NCI-H1930 (cell line): ENCODE measurements at regions not wholly inside any gene's neighbourhood (a gene's known extent, or its start where the extent isn't known, plus 50 kb on each side); places are given as distances from the start of the nearest gene placed in this dataset.
"Not testable (repeated sequence)": the region's sequence is repeated elsewhere in the genome, so short reads cannot be mapped to it uniquely, and the experiment has no call there.

Experiments
- DNase-seq, 2 experiments: peaks; one replicate each; lab custom pipeline; 2025; lab: John Stamatoyannopoulos, UW

GRCh38 chr2:142716463-142717242, 160.8 kb upstream of the KYNU start:
- DNase-seq = no peak

- no peak for DNase-seq
Measured at GRCh38 chr2:142714600-142714999, 162.9 kb upstream of the KYNU start.

DNA sequence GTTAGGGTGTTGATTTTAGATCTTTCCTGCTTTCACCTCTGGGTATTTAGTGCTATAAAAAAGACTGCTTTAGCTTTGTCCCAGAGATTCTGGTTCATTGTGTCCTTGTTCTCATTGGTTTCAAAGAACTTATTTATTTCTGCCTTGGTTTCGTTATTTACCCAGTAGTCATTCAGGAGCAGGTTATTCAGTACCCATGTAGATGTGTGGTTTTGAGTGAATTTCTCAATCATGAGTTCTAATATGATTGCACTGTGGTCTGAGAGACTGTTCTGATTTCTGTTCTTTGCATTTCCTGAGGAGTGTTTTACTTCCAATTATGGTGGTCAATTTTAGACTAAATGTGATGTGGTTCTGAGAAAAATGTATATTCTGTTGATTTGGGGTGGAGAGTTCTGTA, 167.1 kb upstream of the KYNU start:
- no peak for DNase-seq

DNA sequence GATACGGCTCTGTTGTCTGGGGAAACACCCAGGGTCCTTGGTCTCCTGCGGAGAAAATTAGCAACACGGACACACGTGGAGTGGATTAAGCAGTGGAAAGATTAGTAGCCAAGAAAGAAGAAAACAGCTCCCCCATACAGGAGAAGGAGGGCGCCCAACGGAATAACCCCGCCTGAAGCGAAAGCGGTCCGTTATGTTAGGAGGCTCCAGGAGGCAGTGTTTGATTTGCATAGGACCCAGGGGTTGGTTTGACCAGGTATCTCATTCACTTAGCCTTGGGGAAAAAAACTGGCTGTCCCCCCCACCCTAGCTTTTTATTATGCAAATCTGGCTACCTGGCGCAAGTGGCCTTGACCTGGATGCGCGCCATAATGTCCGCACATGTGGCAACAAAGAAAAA, 170.1 kb upstream of the KYNU start:
- no peak for DNase-seq

GRCh38 chr2:142702397-142702796, 175.1 kb upstream of the KYNU start:
- DNase-seq = not testable (repeated sequence)

DNA sequence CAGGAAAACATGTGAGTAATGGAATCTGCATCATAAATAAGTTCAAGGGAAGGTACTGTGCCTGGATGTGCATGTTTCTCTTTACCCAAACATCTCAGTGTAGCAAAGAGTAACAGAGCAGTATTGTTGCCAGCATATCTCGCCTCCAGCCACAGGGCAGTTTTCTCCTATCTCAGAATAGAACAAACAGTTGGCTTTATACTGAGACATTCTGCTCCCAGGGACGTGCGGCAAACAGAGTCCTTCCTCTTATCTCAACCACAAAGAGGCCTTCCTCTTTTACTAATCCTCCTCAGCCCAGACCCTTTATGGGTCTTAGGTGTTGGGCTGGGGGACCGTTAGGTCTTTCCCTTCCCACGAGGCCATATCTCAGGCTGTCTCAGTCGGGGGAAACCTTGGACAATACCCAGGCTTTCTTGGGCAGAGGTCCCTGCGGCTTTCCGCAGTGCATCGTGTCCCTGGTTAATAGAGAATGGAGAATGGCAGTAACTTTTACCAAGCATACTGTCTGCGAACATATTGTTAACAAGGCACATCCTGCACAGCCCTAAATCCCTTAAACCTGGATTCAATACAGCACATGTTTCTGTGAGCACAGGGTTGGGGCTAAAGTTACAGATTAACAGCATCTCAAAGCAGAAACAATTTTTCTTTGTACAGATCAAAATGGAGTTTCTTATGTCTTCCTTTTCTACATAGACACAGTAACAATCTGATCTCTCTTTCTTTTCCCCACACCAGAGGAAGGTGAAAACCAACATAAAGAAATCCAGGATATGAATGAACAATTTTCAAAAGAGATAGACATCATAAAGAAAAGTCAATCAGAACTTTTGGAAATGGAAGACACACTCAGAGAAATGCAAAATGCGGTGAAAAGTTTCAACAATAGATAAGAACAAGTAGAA, 181.9 kb upstream of the KYNU start:
- DNase-seq = not testable (repeated sequence)

DNA sequence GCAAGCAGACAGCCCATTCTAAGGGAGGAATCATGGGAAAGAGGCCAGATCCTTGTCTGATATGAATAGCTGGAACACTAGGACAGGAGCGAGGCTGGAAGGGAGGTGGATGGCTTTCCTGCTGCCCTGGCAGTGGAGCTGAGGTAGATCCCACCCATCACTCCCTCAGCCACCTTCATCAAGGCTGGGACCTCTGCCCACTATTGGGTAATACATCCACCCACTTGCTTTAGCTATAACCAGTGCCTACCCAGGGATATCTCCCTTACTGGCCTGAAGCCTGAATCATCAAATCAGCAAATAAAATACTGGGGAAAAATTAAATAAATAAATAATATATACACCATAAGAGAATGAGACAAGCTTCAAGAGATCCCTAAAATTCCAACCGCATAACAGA, 183.2 kb upstream of the KYNU start:
- no peak for DNase-seq

GRCh38 chr2:142693171-142693950, 184.1 kb upstream of the KYNU start:
- DNase-seq = no peak

- DNase-seq = no peak
Measured at GRCh38 chr2:142688856-142689605, 188.4 kb upstream of the KYNU start.

GRCh38 chr2:142687509-142687908, 190.0 kb upstream of the KYNU start:
- no peak for DNase-seq

GRCh38 chr2:142687075-142687474, 190.4 kb upstream of the KYNU start:
- no peak for DNase-seq

- no peak for DNase-seq
Measured at GRCh38 chr2:142684667-142685066, 192.8 kb upstream of the KYNU start.

DNA sequence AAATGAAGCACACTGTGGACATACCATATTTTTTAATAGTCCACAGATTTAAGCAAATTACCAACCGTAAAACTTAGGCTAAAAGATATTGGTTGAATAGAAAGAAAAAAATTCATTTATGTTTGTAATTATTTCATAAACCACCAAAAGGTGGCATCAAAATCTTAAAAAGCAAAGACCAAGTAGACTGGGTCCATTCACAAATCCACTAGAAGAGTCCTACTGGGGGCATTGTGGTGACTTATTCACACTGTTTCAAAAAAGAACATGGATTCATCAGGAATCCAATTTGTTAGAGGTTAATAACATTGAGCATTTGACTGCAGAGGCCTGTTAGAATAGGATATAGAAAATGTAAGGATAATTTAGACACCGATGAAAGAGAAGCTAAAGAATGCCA, 194.9 kb upstream of the KYNU start:
- DNase-seq = no peak

DNA sequence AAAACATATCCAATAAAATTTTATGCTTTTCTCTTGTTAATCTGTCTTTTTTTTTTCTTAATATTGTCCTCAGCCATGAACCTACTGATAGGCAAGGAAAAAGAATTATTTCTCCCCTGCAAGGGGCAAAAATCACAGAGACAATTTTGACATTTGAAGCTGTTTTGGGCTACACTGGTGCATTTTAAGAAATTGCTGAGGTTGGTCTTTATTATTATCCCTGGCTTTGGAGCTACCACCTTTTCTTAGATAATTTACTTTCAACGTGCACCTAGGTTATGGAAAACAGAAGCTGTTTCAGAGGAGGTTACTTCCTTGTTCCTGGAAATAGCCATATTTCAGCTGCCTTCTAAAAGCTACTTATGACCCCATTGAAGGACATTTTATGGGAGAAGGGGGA, 195.5 kb upstream of the KYNU start:
- no peak for DNase-seq

- no peak for DNase-seq
Measured at GRCh38 chr2:142678164-142678563, 199.3 kb upstream of the KYNU start.

DNA sequence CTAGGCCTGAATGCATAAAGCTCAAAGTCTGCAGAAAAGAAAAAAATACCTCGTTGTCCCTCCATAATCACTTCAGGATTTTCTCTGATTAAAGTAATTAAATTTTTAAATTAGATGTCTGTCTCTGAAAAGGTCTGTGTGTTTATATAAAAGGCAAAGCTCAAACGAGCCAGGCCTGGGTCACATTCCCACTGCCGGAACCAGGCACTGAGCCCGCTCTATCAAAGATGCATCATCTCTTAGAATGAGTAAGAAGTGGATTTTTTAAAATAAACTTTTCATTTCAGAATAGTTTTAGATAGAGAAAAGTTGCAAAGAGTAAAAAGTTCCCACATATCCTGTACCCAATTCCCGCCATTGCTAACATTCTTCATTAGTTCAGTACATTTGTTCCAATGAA, 202.1 kb upstream of the KYNU start:
- no peak for DNase-seq

DNA sequence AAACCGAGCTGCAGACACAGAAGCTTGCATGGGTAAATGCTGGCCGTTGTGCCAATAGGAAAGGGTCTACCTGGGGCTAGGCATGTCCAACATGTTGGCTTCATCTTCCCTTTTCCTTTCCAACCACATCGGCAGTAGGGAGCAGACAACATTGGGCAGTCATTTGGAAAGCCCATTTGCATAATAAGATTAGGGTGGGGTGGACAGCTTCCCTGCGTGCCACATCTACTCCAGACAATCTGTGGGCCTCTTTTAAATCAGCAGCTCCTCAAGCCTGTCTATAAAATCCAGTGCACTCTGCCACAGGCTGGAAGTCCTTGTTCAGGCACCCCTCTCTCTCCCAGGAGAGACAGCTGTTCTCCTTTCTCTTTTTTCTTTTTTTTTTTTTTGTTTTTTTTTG, 203.6 kb upstream of the KYNU start:
- DNase-seq = no peak

DNA sequence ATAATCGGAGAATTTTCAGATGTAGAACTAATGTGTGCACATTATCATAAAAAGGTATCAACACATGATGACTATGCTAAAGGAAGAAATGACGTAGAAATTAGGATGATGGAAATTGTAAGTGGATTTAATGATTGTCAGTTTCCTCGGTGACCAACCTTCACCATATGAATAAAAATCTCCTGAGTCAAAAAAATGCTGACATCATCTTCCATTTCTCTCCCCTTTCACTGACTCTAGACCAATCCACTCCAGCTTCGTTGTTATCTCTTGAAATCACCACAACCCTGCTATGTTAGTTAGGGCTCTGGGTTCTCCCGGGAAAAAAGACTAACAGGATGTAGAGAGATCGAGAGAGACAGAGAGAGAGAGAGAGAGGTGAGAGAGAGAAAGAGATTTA, 204.8 kb upstream of the KYNU start:
- DNase-seq = no peak

DNA sequence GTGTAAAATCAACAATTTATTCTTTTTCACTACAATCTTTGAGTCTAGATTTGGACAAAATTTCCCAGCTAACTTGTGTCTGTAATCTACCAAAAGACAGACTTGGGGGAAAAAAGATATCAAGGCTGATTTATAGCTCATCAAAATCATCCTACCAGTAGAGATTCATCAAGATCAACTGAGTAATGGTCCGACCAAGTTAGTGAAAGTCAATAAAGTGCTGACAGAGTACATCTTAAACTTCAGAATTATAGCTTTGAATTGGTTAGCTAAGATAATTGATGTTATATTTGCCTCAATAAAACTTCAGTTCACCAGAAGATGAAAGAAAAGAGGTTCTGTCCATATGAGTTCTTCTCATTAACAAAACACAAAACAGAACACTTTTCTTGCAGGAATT, 207.1 kb upstream of the KYNU start:
- no peak for DNase-seq

GRCh38 chr2:142668420-142668819, 209.0 kb upstream of the KYNU start:
- DNase-seq = no peak

DNA sequence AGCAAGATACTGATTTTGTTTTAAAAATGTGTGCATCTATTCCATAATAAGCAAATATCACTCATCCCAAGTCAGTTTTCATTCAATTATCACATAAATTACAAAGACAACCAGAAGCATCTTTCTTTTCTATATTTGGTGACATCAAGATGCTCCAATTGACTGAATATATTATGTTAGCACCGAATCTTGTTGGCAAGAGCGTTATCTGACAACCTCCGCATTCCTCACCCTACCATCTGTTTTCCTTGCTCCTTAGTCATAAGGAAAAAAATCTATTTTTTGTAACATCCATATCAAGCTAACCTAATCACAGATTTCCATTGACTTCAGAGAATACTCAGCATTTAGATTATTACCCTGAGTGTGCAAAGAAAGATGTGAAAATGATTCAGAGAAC, 212.2 kb upstream of the KYNU start:
- no peak for DNase-seq

GRCh38 chr2:142650601-142651000, 226.9 kb upstream of the KYNU start:
- no peak for DNase-seq
